IMR-90 (cell line): ENCODE measurements at regions not wholly inside any gene's neighbourhood (a gene's known extent, or its start where the extent isn't known, plus 50 kb on each side); places are given as distances from the start of the nearest gene placed in this dataset.

ENCODE experiments used
- ATAC-seq: fragments of 200-7000 bp; cut with Tn5 transposase; 2 replicates; pipeline ENCODE4 v1.9.1; 2020; ENCODE audit warnings: low read depth, mild to moderate bottlenecking, moderate library complexity
- BruUV-seq: library from RNA; stranded (reverse); fragments of 400-500 nt; replicated peaks from 2 replicates; lab custom pipeline; 2021; lab: Mats Ljungman, UMichigan
- CTCF ChIA-PET: fragments of 300-600 bp; formaldehyde crosslinking; extraction: SDS; loops from one replicate; lab custom pipeline; 2021; ENCODE audit warnings: antibody characterized with exemption; lab: Yijun Ruan, JAX
- POLR2A ChIA-PET: fragments of 300-600 bp; sonication (Branson Sonifier 250); formaldehyde crosslinking; loops from one replicate; lab custom pipeline; 2022; ENCODE audit warnings: antibody characterized with exemption; ENCODE audit not compliant: unreplicated experiment; lab: Charles Lee
- DNase-seq: peaks from one replicate; pipeline ENCODE4 v3.0.0; 2013
- H2AFZ ChIP-seq: replicated peaks from 2 replicates; pipeline ENCODE3; 2013; ENCODE audit warnings: low read length, mild to moderate bottlenecking; ENCODE audit not compliant: poor library complexity
- H2AK5ac ChIP-seq: 2 replicates; pipeline ENCODE4 v1.6.1; 2013; ENCODE audit warnings: low read depth, low read length, inconsistent platforms
- H2AK9ac ChIP-seq: replicated peaks from 2 replicates; pipeline ENCODE3; 2013; ENCODE audit warnings: mild to moderate bottlenecking, low read depth, low read length, moderate library complexity; ENCODE audit not compliant: poor library complexity
- H2BK120ac ChIP-seq: 2 replicates; pipeline ENCODE4 v1.6.1; 2013; ENCODE audit warnings: low read depth, low read length, inconsistent platforms
- H2BK15ac ChIP-seq: 3 replicates; pipeline ENCODE4 v1.6.1; 2013; ENCODE audit warnings: low read depth, low read length, inconsistent platforms
- H2BK20ac ChIP-seq: 2 replicates; pipeline ENCODE4 v1.6.1; 2013; ENCODE audit warnings: low read depth, mild to moderate bottlenecking, inconsistent platforms, low read length, moderate library complexity
- H2BK5ac ChIP-seq: 2 replicates; pipeline ENCODE4 v1.6.1; 2013; ENCODE audit warnings: mild to moderate bottlenecking, low read depth, low read length, inconsistent platforms; ENCODE audit not compliant: poor library complexity, severe bottlenecking
- H3K14ac ChIP-seq: replicated peaks from 2 replicates; pipeline ENCODE4 v1.6.1; 2013; ENCODE audit warnings: low read depth, low read length, inconsistent platforms
- H3K18ac ChIP-seq: 2 replicates; pipeline ENCODE4 v1.6.1; 2013; ENCODE audit warnings: low read depth, low read length, control low read depth
- H3K23ac ChIP-seq: 2 replicates; pipeline ENCODE4 v1.6.1; 2013; ENCODE audit warnings: low read depth, low read length, inconsistent platforms
- H3K27ac ChIP-seq: 2 replicates; pipeline ENCODE4 v1.5.1; 2013; ENCODE audit warnings: mild to moderate bottlenecking, control low read depth, low read length; ENCODE audit not compliant: insufficient read depth
- H3K27me3 ChIP-seq: 2 replicates; pipeline ENCODE4 v1.6.1; 2013; ENCODE audit warnings: low read length; ENCODE audit not compliant: control insufficient read depth, insufficient read depth
- H3K36me3 ChIP-seq: 2 replicates; pipeline ENCODE4 v1.6.1; 2013; ENCODE audit warnings: low read length, mixed read lengths; ENCODE audit not compliant: control insufficient read depth, insufficient read depth
- H3K4ac ChIP-seq: 2 replicates; pipeline ENCODE4 v1.6.1; 2013; ENCODE audit warnings: low read depth, low read length, inconsistent platforms
- H3K4me1 ChIP-seq: 2 replicates; pipeline ENCODE4 v1.6.1; 2013; ENCODE audit warnings: low read length, mixed read lengths; ENCODE audit not compliant: control insufficient read depth, insufficient read depth
- H3K4me2 ChIP-seq: 2 replicates; pipeline ENCODE4 v1.6.1; 2013; ENCODE audit warnings: low read depth, mild to moderate bottlenecking, control low read depth, low read length, moderate library complexity
- H3K4me3 ChIP-seq: 2 replicates; pipeline ENCODE4 v1.5.1; 2013; ENCODE audit warnings: low read depth, mild to moderate bottlenecking, control low read depth, low read length, moderate library complexity; ENCODE audit not compliant: insufficient read depth
- H3K56ac ChIP-seq: 2 replicates; pipeline ENCODE4 v1.6.1; 2013; ENCODE audit warnings: low read length, inconsistent platforms; ENCODE audit not compliant: insufficient read depth; ENCODE audit errors: extremely low read depth
- H3K79me1 ChIP-seq, 2 experiments: 2 replicates each; pipeline ENCODE4 v1.6.1; 2013; ENCODE audit warnings: low read length in 2 of 2, inconsistent platforms in 1 of 2, low read depth in 1 of 2
- H3K9ac ChIP-seq: 2 replicates; pipeline ENCODE4 v1.6.1; 2013; ENCODE audit warnings: low read depth, low read length, control low read depth
- H3K9me1 ChIP-seq: 2 replicates; pipeline ENCODE4 v1.6.1; 2013; ENCODE audit warnings: low read length, inconsistent platforms; ENCODE audit not compliant: insufficient read depth
- H3K9me3 ChIP-seq: 2 replicates; pipeline ENCODE4 v1.6.1; 2013; ENCODE audit warnings: low read length; ENCODE audit not compliant: control insufficient read depth, insufficient read depth
- H4K20me1 ChIP-seq: 2 replicates; pipeline ENCODE4 v1.6.1; 2013; ENCODE audit warnings: low read length, inconsistent platforms; ENCODE audit not compliant: insufficient read depth
- H4K5ac ChIP-seq: 2 replicates; pipeline ENCODE4 v1.6.1; 2013; ENCODE audit warnings: mild to moderate bottlenecking, low read depth, low read length, control low read depth
- H4K8ac ChIP-seq, 2 experiments: 2 replicates each; pipeline ENCODE4 v1.6.1; 2013; ENCODE audit warnings: low read depth in 2 of 2, low read length in 2 of 2, control low read depth in 1 of 2, inconsistent platforms in 1 of 2
- H4K91ac ChIP-seq: 2 replicates; pipeline ENCODE4 v1.6.1; 2013; ENCODE audit warnings: low read depth, low read length, inconsistent platforms; ENCODE audit not compliant: insufficient read depth
- CEBPB ChIP-seq: IDR thresholded peaks from 2 replicates; pipeline ENCODE4 v1.6.1; 2012; ENCODE audit warnings: low read depth, low read length, improper control_type of control experiment
- FOS ChIP-seq: fragments of 150-350 bp; IDR thresholded peaks from 2 replicates; pipeline ENCODE4 v1.6.1; 2016; ENCODE audit warnings: low read depth, low read length
- MXI1 ChIP-seq: IDR thresholded peaks from 2 replicates; pipeline ENCODE4 v1.6.1; 2012; ENCODE audit warnings: low read depth, mild to moderate bottlenecking, low read length, moderate library complexity, borderline replicate concordance
- dilution Hi-C: fragments of 300-500 bp; cut with HindIII; formaldehyde crosslinking; loops from one replicate; pipeline ENCODE4 v1.14.3; 2018; ENCODE audit warnings: low sequenced_read_pairs; ENCODE audit not compliant: unreplicated experiment
- in situ Hi-C: fragments of 300-500 bp; cut with MboI; formaldehyde crosslinking; loops from 3 replicates; pipeline ENCODE4 v1.14.3; 2019; ENCODE audit warnings: low sequenced_read_pairs, inconsistent platforms, mixed read lengths
- intact Hi-C: fragments of 100-400 bp; cut with micrococcal nuclease; formaldehyde crosslinking; loops from 2 replicates; pipeline ENCODE4 v1.10.0; 2022

DNA sequence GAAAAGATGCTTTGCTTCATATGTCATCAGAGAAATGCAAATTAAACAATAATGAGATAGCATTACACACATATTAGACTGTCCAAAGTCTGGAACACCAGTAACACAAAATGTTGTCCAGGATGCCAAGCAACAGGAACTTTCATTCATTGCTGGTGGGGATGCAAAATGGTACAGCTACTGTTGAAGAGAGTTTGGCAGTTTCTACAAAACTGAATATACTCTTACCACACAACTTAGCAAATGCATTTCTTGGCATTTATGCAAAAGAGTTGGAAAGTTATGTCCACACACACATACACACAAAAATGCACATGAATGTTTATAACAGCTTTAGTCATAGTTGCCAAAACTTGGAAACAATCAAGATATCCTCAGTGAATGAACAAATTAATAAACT, 195.2 kb upstream of the MME start:
- intact Hi-C loops (loop anchor here (5.0 kb wide), 2 partner anchors 108 to 187 kb away; no protein-coding TSS in a partner anchor), dilution Hi-C loops (no loop called here), in situ Hi-C loops (loop anchor here (10.0 kb wide), 1 partner anchor 190 kb away; no protein-coding TSS in a partner anchor)
- no peak overlapping the region for H2AK5ac ChIP-seq
- H4K5ac ChIP-seq, result peak overlapping the region; percentile 14; the same call in 1 of the 2 replicates
- BruUV-seq, result no TSS peak
- no peaks in the 10 kb centered on the region for H3K9me1 ChIP-seq
- H2BK15ac ChIP-seq, result peak overlapping the region; percentile 27; the same call in 1 of the 3 replicates
- peak overlapping the region; percentile 32; the same call in 1 of the 2 replicates for H3K4ac ChIP-seq
- no peak overlapping the region for H3K9ac ChIP-seq
- peak overlapping the region; percentile 61; the same call in 1 of the 2 replicates for H2BK120ac ChIP-seq
- ATAC-seq, result peak; percentile 16
- CTCF ChIA-PET, result interaction anchor here (0.6 kb wide), 1 partner anchor 465 kb away, joined by 3 read pairs; no protein-coding TSS in a partner anchor
- H2BK20ac ChIP-seq, result peak overlapping the region; percentile 74; the same call in 1 of the 2 replicates
- peak overlapping the region; percentile 1; the same call in 1 of the 2 replicates for H3K27ac ChIP-seq
- no peak overlapping the region for H3K4me3 ChIP-seq
- H3K14ac ChIP-seq, result 0 out of 2 replicates have a peak overlapping the region, but pooled peaks have one; percentile 0
- peaks cover 7% of the 10 kb centered on the region for H3K4me1 ChIP-seq
- H2BK5ac ChIP-seq, result peak overlapping the region; percentile 99
- H3K27me3 ChIP-seq, result no peaks in the 10 kb centered on the region
- no peak overlapping the region; the same call in 1 of the 2 replicates for H3K4me2 ChIP-seq
- H3K36me3 ChIP-seq, result no peaks in the 10 kb centered on the region
- H4K20me1 ChIP-seq, result no peaks in the 10 kb centered on the region
- H3K18ac ChIP-seq, result peak overlapping the region; percentile 53; the same call in 1 of the 2 replicates
- H3K56ac ChIP-seq, result 0 out of 2 replicates have a peak overlapping the region, but pooled peaks have one; percentile 64
- no peak overlapping the region for H3K23ac ChIP-seq
- DNase-seq, result peak; percentile 89
- H2AFZ ChIP-seq, result no peak overlapping the region
- no peak overlapping the region for H2AK9ac ChIP-seq
- TF ChIP-seq MXI1 (no peak), CEBPB (peak; percentile 48; the same call in 1 of the 2 replicates), FOS (peak; percentile 23; the same call in 1 of the 2 replicates)
- peak overlapping the region; percentile 11 to 41; a peak in 3 of 4 replicates for H4K8ac ChIP-seq
- H3K79me1 ChIP-seq, result no peaks in the 10 kb centered on the region
- H3K9me3 ChIP-seq, result no peaks in the 10 kb centered on the region
- peak overlapping the region; percentile 2; the same call in 1 of the 2 replicates for H4K91ac ChIP-seq
- POLR2A ChIA-PET, result no interaction called here
